H1 (cell line): ENCODE measurements at regions not wholly inside any gene's neighbourhood (a gene's known extent, or its start where the extent isn't known, plus 50 kb on each side); places are given as distances from the start of the nearest gene placed in this dataset.

Experiments used
- CTCF ChIA-PET: fragments of 300-600 bp; sonication (Branson Sonifier 250); formaldehyde crosslinking; loops from one replicate; lab custom pipeline; 2021; ENCODE audit not compliant: partially characterized antibody; lab: Charles Lee
- POLR2A ChIA-PET: fragments of 300-600 bp; sonication (Branson Sonifier 250); formaldehyde crosslinking; loops from one replicate; lab custom pipeline; 2021; ENCODE audit warnings: inconsistent platforms; ENCODE audit not compliant: partially characterized antibody; lab: Charles Lee
- DNase-seq, 2 experiments: peaks; one replicate each; pipeline versions ENCODE4 v3.0.0 to v3.0.0-alpha.2; 2010 to 2022; ENCODE audit warnings: low spot score in 2 of 2, low read depth in 1 of 2, mixed read lengths in 1 of 2
- FAIRE-seq: peaks from 2 replicates; lab custom pipeline; 2011; peaks lifted over from hg19 to GRCh38; lab: Jason Lieb, UNC
- H2AFZ ChIP-seq: 2 replicates; pipeline ENCODE4 v1.8.1; 2012; ENCODE audit warnings: low read length, inconsistent platforms
- H2AK5ac ChIP-seq: 2 replicates; pipeline ENCODE4 v1.6.1; 2013; ENCODE audit warnings: low read depth, low read length
- H2BK120ac ChIP-seq: replicated peaks from 2 replicates; pipeline ENCODE3; 2013; ENCODE audit warnings: low read depth, low read length, inconsistent platforms
- H2BK12ac ChIP-seq: 2 replicates; pipeline ENCODE4 v1.6.1; 2013; ENCODE audit warnings: low read depth, low read length
- H2BK15ac ChIP-seq: 2 replicates; pipeline ENCODE4 v1.6.1; 2013; ENCODE audit warnings: low read length
- H2BK20ac ChIP-seq: 2 replicates; pipeline ENCODE4 v1.6.1; 2013; ENCODE audit warnings: low read length
- H2BK5ac ChIP-seq: 2 replicates; pipeline ENCODE4 v1.6.1; 2013; ENCODE audit warnings: low read depth, low read length
- H3K14ac ChIP-seq: 2 replicates; pipeline ENCODE4 v1.6.1; 2013; ENCODE audit warnings: inconsistent platforms; ENCODE audit not compliant: insufficient read length
- H3K18ac ChIP-seq: 2 replicates; pipeline ENCODE4 v1.6.1; 2013; ENCODE audit warnings: low read length; ENCODE audit errors: extremely low read depth
- H3K23ac ChIP-seq: 2 replicates; pipeline ENCODE4 v1.6.1; 2013; ENCODE audit warnings: inconsistent platforms; ENCODE audit not compliant: insufficient read length
- H3K23me2 ChIP-seq: 2 replicates; pipeline ENCODE4 v1.6.1; 2013; ENCODE audit warnings: low read depth, low read length
- H3K27ac ChIP-seq: 2 replicates; pipeline ENCODE4 v1.6.1; 2011; ENCODE audit warnings: low read depth, low read length, inconsistent platforms
- H3K27me3 ChIP-seq, 4 experiments: replicated peaks in 1 of 4; 1 replicate in 1 of 4; 2 replicates in 3 of 4; pipeline versions ENCODE4 v1.6.1 to v1.8.1; 2011 to 2013; ENCODE audit warnings: low read length in 3 of 4, mild to moderate bottlenecking in 3 of 4, inconsistent platforms in 2 of 4, mixed read lengths in 2 of 4, moderate library complexity in 1 of 4; ENCODE audit not compliant: control insufficient read depth in 3 of 4, insufficient read depth in 3 of 4; ENCODE audit errors: extremely low read depth in 1 of 4
- H3K36me3 ChIP-seq, 4 experiments: 2 replicates each; pipeline versions ENCODE4 v1.6.1 to v1.8.1; 2011 to 2013; ENCODE audit warnings: mild to moderate bottlenecking in 4 of 4, low read length in 3 of 4, moderate library complexity in 2 of 4, control low read depth in 1 of 4, inconsistent platforms in 1 of 4; ENCODE audit not compliant: insufficient read depth in 4 of 4, control insufficient read depth in 2 of 4
- H3K4ac ChIP-seq: replicated peaks from 2 replicates; pipeline ENCODE3; 2013; ENCODE audit warnings: low read length, low read depth, mixed read lengths, inconsistent platforms; ENCODE audit not compliant: insufficient read length
- H3K4me1 ChIP-seq, 4 experiments: replicated peaks in 1 of 4; 1 replicate in 1 of 4; 2 replicates in 3 of 4; pipeline versions ENCODE4 v1.6.1 to v1.8.1; 2011 to 2013; ENCODE audit warnings: low read length in 3 of 4, inconsistent platforms in 2 of 4, mixed read lengths in 1 of 4; ENCODE audit not compliant: insufficient read depth in 4 of 4, control insufficient read depth in 3 of 4
- H3K4me2 ChIP-seq, 2 experiments: 2 replicates each; pipeline versions ENCODE4 v1.6.1 to v1.8.1; 2011 to 2013; ENCODE audit warnings: low read depth in 2 of 2, low read length in 2 of 2, control low read depth in 1 of 2, inconsistent platforms in 1 of 2, mild to moderate bottlenecking in 1 of 2; ENCODE audit not compliant: insufficient read depth in 1 of 2
- H3K4me3 ChIP-seq, 4 experiments: fragments of 200-600, 300-600 bp in 1 of 4; sonication (generic), shearing (Covaris generic), sonication (Bioruptor Twin) in 1 of 4; 2 replicates each; pipeline versions ENCODE4 v1.5.1 to v1.8.1; 2011 to 2016; ENCODE audit warnings: low read length in 4 of 4, low read depth in 3 of 4, control low read depth in 2 of 4, inconsistent platforms in 2 of 4, mild to moderate bottlenecking in 2 of 4, mixed read lengths in 1 of 4, moderate library complexity in 1 of 4; ENCODE audit not compliant: insufficient read depth in 2 of 4; ENCODE audit errors: extremely low read depth in 1 of 4
- H3K56ac ChIP-seq: replicated peaks from 2 replicates; pipeline ENCODE3; 2013; ENCODE audit warnings: low read depth, mild to moderate bottlenecking, mixed read lengths, low read length, inconsistent platforms; ENCODE audit not compliant: insufficient read length
- H3K79me1 ChIP-seq: 2 replicates; pipeline ENCODE4 v1.6.1; 2013; ENCODE audit warnings: low read depth, low read length, control low read depth
- H3K79me2 ChIP-seq, 2 experiments: 2 replicates each; pipeline versions ENCODE4 v1.6.1 to v1.8.1; 2012 to 2013; ENCODE audit warnings: low read length in 2 of 2, mild to moderate bottlenecking in 2 of 2, inconsistent platforms in 1 of 2; ENCODE audit not compliant: insufficient read depth in 2 of 2, control insufficient read depth in 1 of 2
- H3K9ac ChIP-seq, 4 experiments: replicated peaks in 1 of 4; 1 replicate in 1 of 4; 2 replicates in 3 of 4; pipeline versions ENCODE4 v1.6.1 to v1.8.1; 2011 to 2013; ENCODE audit warnings: low read depth in 3 of 4, low read length in 3 of 4, control low read depth in 2 of 4, mild to moderate bottlenecking in 2 of 4, moderate library complexity in 2 of 4, inconsistent platforms in 1 of 4; ENCODE audit errors: extremely low read depth in 1 of 4
- H3K9me3 ChIP-seq, 2 experiments: 2 replicates each; pipeline versions ENCODE4 v1.6.1 to v1.8.1; 2012 to 2013; ENCODE audit warnings: mild to moderate bottlenecking in 2 of 2, moderate library complexity in 2 of 2, control low read depth in 1 of 2, inconsistent platforms in 1 of 2, low read depth in 1 of 2, low read length in 1 of 2, mixed read lengths in 1 of 2; ENCODE audit not compliant: insufficient read depth in 2 of 2
- H4K20me1 ChIP-seq, 2 experiments: replicated peaks in 1 of 2; 2 replicates each; pipeline versions ENCODE3 to v1.8.1; 2011 to 2013; ENCODE audit warnings: inconsistent platforms in 2 of 2, low read length in 2 of 2, mild to moderate bottlenecking in 1 of 2; ENCODE audit not compliant: insufficient read depth in 2 of 2, control insufficient read depth in 1 of 2
- H4K5ac ChIP-seq: 2 replicates; pipeline ENCODE4 v1.6.1; 2013; ENCODE audit warnings: low read length, low read depth, mixed read lengths, inconsistent platforms; ENCODE audit not compliant: insufficient read length
- H4K8ac ChIP-seq: 2 replicates; pipeline ENCODE4 v1.8.0; 2013; ENCODE audit warnings: mild to moderate bottlenecking, moderate library complexity, low read length, inconsistent platforms; ENCODE audit not compliant: insufficient read depth; ENCODE audit errors: extremely low read depth
- H4K91ac ChIP-seq: replicated peaks from 2 replicates; pipeline ENCODE3; 2013; ENCODE audit warnings: low read length, mixed read lengths, inconsistent platforms; ENCODE audit not compliant: insufficient read length
- CBX8 ChIP-seq: fragments of 300-800, 300-1000 bp; sonication (generic); IDR thresholded peaks from 2 replicates; pipeline ENCODE4 v1.7.1; 2016; ENCODE audit warnings: low read depth, low read length, borderline replicate concordance
- CHD1 ChIP-seq: IDR thresholded peaks from 2 replicates; pipeline ENCODE4 v1.6.1; 2012; ENCODE audit warnings: low read depth, low read length, improper control_type of control experiment
- WGBS, 2 experiments: shearing (Covaris generic) in 1 of 2; methylation state at CpG; one replicate each; pipeline versions ENCODE4 v1.1.6 to v1.1.7; 2013 to 2015; ENCODE audit warnings: low lambda C conversion rate in 2 of 2, mixed read lengths in 2 of 2, inconsistent platforms in 1 of 2, low coverage in 1 of 2, missing lambda C conversion rate in 1 of 2; ENCODE audit not compliant: insufficient replicate concordance in 2 of 2, insufficient coverage in 1 of 2, insufficient read length in 1 of 2; ENCODE audit errors: extremely low coverage in 1 of 2, missing lambda C conversion rate in 1 of 2; 5-methylcytosine and 5-hydroxymethylcytosine counted together
- TF ChIP-seq, protein P1 (sequence below): IDR thresholded peaks from 2 replicates; pipeline ENCODE4 v1.6.1; 2012; ENCODE audit warnings: inconsistent platforms

DNA sequence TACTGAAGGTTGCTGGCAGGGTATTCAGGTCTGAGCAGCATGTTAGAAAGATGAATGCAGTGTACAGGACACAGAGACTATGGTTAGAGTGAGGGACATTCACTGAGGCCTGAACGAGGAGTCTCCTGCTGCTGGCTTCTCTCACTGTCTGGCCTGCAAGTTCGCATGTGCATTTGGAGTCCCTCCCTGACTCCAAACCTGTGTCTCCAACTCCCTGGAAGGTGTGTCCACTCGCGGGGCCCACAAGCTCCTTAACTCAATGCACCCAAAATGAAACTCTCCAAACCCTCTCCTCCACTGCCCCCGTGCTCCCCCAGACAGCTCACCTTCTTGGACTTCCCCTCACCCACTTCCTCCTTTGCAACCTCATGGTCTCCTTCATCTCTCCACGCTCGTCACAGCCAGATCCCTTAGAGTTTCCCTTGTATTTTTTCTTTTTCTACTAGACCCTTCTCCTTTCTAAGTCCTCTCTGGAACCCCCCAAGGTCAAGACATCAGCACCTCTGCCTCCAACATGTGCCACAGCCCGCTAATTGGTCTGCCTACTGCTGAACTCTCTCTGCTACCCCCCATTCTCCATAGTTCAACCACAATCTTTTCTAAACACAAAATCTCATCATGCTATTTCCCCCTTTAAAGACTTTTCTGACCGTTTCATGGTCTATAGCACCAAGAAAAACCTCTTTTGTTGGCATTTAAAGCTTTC lies 58.3 kb downstream of the HES1 start:
- Histone ChIP-seq H3K36me3 (no peaks in the 10 kb centered on the region), H3K9ac (no peak overlapping the region), H4K8ac (no peak overlapping the region), H3K79me1 (no peaks in the 10 kb centered on the region), H3K18ac (no peak overlapping the region), H2BK15ac (no peak overlapping the region), H3K4me1 (no peaks in the 10 kb centered on the region), H2AK5ac (no peak overlapping the region), H3K4me2 (no peak overlapping the region), H4K5ac (no peak overlapping the region), H2BK120ac (no peak overlapping the region), H3K23ac (no peak overlapping the region), H4K91ac (no peak overlapping the region), H2BK20ac (no peak overlapping the region; the same call in 1 of the 2 replicates), H3K14ac (no peak overlapping the region), H3K56ac (no peak overlapping the region), H3K4me3 (no peak overlapping the region), H2BK5ac (no peak overlapping the region), H3K27ac (no peak overlapping the region), H4K20me1 (no peaks in the 10 kb centered on the region), H3K4ac (no peak overlapping the region), H2BK12ac (no peak overlapping the region), H2AFZ (no peak overlapping the region), H3K79me2 (no peaks in the 10 kb centered on the region), H3K9me3 (no peaks in the 10 kb centered on the region), H3K27me3 (no peaks in the 10 kb centered on the region), H3K23me2 (no peaks in the 10 kb centered on the region)
- ChIA-PET CTCF (interaction anchor here (1.3 kb wide), 1 partner anchor 26 kb away, joined by 3 read pairs; no protein-coding TSS in a partner anchor), POLR2A (interaction anchor here (0.8 kb wide), 1 partner anchor 123 kb away, joined by 3 read pairs; no protein-coding TSS in a partner anchor)
- no peak for DNase-seq
- 89% methylated on average over 9 of the region's 9 CpGs; no CpG with 5 or more reads in 1 of the 2 experiments for WGBS, 2 experiments
- FAIRE-seq = no peak
- TF ChIP-seq, protein P1, sequence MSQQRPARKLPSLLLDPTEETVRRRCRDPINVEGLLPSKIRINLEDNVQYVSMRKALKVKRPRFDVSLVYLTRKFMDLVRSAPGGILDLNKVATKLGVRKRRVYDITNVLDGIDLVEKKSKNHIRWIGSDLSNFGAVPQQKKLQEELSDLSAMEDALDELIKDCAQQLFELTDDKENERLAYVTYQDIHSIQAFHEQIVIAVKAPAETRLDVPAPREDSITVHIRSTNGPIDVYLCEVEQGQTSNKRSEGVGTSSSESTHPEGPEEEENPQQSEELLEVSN = no peak
- TF ChIP-seq CHD1 (no peak), CBX8 (no peak)
